ENCODE measurements at regions not wholly inside any gene's neighbourhood (a gene's known extent, or its start where the extent isn't known, plus 50 kb on each side); places are given as distances from the start of the nearest gene placed in this dataset.

DNA sequence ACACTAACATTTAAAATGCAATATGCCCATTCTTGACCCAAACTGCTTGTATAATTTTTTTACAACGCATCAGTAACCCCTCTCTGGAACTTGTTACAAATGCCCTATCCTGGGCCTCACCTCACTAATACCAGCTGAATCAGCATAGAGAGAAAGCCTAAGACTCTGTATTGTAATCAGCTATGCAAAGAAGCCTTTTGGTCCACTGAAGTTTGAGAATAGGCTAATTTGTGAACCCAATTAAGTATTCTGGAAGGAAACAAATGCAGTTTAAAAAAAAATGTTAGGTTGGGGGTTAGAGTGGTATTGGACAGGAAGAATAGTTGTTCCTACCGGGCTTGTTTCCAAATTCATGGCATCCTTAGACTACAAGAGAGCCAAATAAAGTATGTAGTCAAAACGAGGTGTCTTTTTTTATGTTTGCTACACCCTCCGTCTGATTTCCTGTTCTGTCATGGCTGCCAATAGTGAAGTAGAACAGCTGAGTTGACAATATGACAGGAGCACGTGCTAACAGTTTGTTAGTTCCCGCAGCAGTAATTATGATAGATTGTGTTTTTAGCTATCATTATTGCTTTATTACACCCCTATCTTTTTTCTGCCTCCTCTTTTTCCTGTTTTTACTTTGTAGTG is 1048.7 kb upstream of the NUDT12 start:
- Histone ChIP-seq H3K4me3 (ENCODE audit: low read depth in 1 of 3, low read length in 3 of 3) (no peak overlapping the region), H3K4me1 (ENCODE audit: control insufficient read depth in 4 of 4, insufficient read depth in 4 of 4, low read length in 3 of 4) (no peaks in the 10 kb centered on the region), H3K9me3 (ENCODE audit: control insufficient read depth in 4 of 4, low read length in 3 of 4) (no peaks in the 10 kb centered on the region), H3K27ac (ENCODE audit: low read depth in 1 of 2, low read length in 2 of 2) (no peak overlapping the region), H3K36me3 (ENCODE audit: control insufficient read depth in 4 of 4, insufficient read depth in 3 of 4, low read depth in 1 of 4, low read length in 3 of 4) (no peaks in the 10 kb centered on the region), H3K27me3 (ENCODE audit: control insufficient read depth in 4 of 4, insufficient read depth in 4 of 4, low read length in 3 of 4) (no peaks in the 10 kb centered on the region), H3K9ac (ENCODE audit: low read depth in 1 of 2, low read length in 2 of 2) (no peak overlapping the region)
- WGBS = 64% methylated on average over 6 of the region's 6 CpGs
- DNase-seq (ENCODE audit: low spot score) = no peak
- no peak for TF ChIP-seq JUND (IDR thresholded peaks at IDR 0.05)
- no peak for TF ChIP-seq TAF1 (conservative IDR thresholded peaks at IDR 0.05)
- TF ChIP-seq, protein P1, sequence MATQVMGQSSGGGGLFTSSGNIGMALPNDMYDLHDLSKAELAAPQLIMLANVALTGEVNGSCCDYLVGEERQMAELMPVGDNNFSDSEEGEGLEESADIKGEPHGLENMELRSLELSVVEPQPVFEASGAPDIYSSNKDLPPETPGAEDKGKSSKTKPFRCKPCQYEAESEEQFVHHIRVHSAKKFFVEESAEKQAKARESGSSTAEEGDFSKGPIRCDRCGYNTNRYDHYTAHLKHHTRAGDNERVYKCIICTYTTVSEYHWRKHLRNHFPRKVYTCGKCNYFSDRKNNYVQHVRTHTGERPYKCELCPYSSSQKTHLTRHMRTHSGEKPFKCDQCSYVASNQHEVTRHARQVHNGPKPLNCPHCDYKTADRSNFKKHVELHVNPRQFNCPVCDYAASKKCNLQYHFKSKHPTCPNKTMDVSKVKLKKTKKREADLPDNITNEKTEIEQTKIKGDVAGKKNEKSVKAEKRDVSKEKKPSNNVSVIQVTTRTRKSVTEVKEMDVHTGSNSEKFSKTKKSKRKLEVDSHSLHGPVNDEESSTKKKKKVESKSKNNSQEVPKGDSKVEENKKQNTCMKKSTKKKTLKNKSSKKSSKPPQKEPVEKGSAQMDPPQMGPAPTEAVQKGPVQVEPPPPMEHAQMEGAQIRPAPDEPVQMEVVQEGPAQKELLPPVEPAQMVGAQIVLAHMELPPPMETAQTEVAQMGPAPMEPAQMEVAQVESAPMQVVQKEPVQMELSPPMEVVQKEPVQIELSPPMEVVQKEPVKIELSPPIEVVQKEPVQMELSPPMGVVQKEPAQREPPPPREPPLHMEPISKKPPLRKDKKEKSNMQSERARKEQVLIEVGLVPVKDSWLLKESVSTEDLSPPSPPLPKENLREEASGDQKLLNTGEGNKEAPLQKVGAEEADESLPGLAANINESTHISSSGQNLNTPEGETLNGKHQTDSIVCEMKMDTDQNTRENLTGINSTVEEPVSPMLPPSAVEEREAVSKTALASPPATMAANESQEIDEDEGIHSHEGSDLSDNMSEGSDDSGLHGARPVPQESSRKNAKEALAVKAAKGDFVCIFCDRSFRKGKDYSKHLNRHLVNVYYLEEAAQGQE (IDR thresholded peaks at IDR 0.05) = no peak
- TF ChIP-seq SP1 (IDR thresholded peaks at IDR 0.05) = no peak
- no peak for TF ChIP-seq GABPA (IDR thresholded peaks at IDR 0.05 in 1 of 2, conservative IDR thresholded peaks at IDR 0.05 in 1 of 2)
- TF ChIP-seq, protein P2, sequence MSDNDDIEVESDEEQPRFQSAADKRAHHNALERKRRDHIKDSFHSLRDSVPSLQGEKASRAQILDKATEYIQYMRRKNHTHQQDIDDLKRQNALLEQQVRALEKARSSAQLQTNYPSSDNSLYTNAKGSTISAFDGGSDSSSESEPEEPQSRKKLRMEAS (IDR thresholded peaks at IDR 0.05) = no peak
- no peak for TF ChIP-seq NR2F2 (IDR thresholded peaks at IDR 0.05)
- no peak for TF ChIP-seq EGR1 (IDR thresholded peaks at IDR 0.05; ENCODE audit: low read depth in 2 of 2)

DNA sequence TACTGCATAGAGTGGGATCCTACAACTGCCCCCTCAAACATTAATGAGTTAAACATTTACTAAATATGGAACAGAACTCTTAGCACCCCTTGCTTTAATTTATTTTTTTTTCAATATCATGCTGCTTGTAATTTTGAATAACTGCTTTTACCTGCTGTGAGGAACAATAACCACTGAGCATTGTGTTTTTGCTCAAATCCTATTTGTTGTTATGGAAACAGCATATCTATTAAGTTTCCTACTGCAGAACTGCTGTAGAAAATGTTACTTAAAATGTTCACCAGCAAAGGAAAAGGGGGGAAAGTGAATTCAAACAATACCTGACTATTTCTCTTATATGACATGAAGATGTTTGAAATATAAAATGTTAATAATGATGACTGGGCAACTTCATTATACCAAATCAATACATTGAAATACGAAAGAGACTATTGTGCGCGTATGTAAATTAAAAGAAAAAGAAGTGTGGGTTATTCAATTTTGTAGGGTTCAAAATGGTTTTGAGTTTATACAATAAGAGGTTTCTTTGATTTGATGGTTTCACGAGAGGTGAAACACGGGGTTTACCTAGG is 1043.8 kb upstream of the NUDT12 start:
- Histone ChIP-seq H3K9ac (ENCODE audit: low read depth in 1 of 2, low read length in 2 of 2) (no peak overlapping the region), H3K4me3 (ENCODE audit: low read depth in 1 of 3, low read length in 3 of 3) (no peak overlapping the region), H3K4me1 (ENCODE audit: control insufficient read depth in 4 of 4, insufficient read depth in 4 of 4, low read length in 3 of 4) (no peaks in the 10 kb centered on the region), H3K27me3 (ENCODE audit: control insufficient read depth in 4 of 4, insufficient read depth in 4 of 4, low read length in 3 of 4) (no peaks in the 10 kb centered on the region), H3K9me3 (ENCODE audit: control insufficient read depth in 4 of 4, low read length in 3 of 4) (no peaks in the 10 kb centered on the region), H3K36me3 (ENCODE audit: control insufficient read depth in 4 of 4, insufficient read depth in 3 of 4, low read depth in 1 of 4, low read length in 3 of 4) (no peaks in the 10 kb centered on the region), H3K27ac (ENCODE audit: low read depth in 1 of 2, low read length in 2 of 2) (no peak overlapping the region)
- TF ChIP-seq RAD21 (IDR thresholded peaks at IDR 0.05) (no peak), FOXA1 (IDR thresholded peaks at IDR 0.05) (no peak), RXRA (IDR thresholded peaks at IDR 0.05) (no peak), YY1 (IDR thresholded peaks at IDR 0.05) (no peak), JUND (IDR thresholded peaks at IDR 0.05) (no peak), FOXA2 (IDR thresholded peaks at IDR 0.05) (no peak), HNF4G (IDR thresholded peaks at IDR 0.05) (no peak), HNF4A (conservative IDR thresholded peaks at IDR 0.05) (no peak), SP1 (IDR thresholded peaks at IDR 0.05) (no peak), GABPA (IDR thresholded peaks at IDR 0.05 in 1 of 2, conservative IDR thresholded peaks at IDR 0.05 in 1 of 2) (no peak), NR2F2 (IDR thresholded peaks at IDR 0.05) (no peak), EGR1 (IDR thresholded peaks at IDR 0.05; ENCODE audit: low read depth in 2 of 2) (no peak), TAF1 (conservative IDR thresholded peaks at IDR 0.05) (no peak)
- TF ChIP-seq, protein P1 (IDR thresholded peaks at IDR 0.05) = no peak
- TF ChIP-seq, protein P3, sequence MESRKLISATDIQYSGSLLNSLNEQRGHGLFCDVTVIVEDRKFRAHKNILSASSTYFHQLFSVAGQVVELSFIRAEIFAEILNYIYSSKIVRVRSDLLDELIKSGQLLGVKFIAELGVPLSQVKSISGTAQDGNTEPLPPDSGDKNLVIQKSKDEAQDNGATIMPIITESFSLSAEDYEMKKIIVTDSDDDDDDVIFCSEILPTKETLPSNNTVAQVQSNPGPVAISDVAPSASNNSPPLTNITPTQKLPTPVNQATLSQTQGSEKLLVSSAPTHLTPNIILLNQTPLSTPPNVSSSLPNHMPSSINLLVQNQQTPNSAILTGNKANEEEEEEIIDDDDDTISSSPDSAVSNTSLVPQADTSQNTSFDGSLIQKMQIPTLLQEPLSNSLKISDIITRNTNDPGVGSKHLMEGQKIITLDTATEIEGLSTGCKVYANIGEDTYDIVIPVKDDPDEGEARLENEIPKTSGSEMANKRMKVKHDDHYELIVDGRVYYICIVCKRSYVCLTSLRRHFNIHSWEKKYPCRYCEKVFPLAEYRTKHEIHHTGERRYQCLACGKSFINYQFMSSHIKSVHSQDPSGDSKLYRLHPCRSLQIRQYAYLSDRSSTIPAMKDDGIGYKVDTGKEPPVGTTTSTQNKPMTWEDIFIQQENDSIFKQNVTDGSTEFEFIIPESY (IDR thresholded peaks at IDR 0.05) = no peak
- TF ChIP-seq, protein P4, sequence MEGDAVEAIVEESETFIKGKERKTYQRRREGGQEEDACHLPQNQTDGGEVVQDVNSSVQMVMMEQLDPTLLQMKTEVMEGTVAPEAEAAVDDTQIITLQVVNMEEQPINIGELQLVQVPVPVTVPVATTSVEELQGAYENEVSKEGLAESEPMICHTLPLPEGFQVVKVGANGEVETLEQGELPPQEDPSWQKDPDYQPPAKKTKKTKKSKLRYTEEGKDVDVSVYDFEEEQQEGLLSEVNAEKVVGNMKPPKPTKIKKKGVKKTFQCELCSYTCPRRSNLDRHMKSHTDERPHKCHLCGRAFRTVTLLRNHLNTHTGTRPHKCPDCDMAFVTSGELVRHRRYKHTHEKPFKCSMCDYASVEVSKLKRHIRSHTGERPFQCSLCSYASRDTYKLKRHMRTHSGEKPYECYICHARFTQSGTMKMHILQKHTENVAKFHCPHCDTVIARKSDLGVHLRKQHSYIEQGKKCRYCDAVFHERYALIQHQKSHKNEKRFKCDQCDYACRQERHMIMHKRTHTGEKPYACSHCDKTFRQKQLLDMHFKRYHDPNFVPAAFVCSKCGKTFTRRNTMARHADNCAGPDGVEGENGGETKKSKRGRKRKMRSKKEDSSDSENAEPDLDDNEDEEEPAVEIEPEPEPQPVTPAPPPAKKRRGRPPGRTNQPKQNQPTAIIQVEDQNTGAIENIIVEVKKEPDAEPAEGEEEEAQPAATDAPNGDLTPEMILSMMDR (IDR thresholded peaks at IDR 0.05; ENCODE audit: low read depth, low read length, missing input control) = no peak
- TF ChIP-seq, protein P5, sequence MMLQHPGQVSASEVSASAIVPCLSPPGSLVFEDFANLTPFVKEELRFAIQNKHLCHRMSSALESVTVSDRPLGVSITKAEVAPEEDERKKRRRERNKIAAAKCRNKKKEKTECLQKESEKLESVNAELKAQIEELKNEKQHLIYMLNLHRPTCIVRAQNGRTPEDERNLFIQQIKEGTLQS (IDR thresholded peaks at IDR 0.05) = no peak
- TF ChIP-seq, protein P2 (IDR thresholded peaks at IDR 0.05) = no peak
- no peak for DNase-seq (ENCODE audit: low spot score)
- 70% methylated on average over 5 of the region's 5 CpGs for WGBS

Data from liver (tissue), 8 donors.